GM21825 (cell line): ENCODE measurements at regions not wholly inside any gene's neighbourhood (a gene's known extent, or its start where the extent isn't known, plus 50 kb on each side); places are given as distances from the start of the nearest gene placed in this dataset.

Source experiments
- ATAC-seq: cut with Tn5 transposase; IDR thresholded peaks from one replicate; pipeline ENCODE4 v1.9.1; 2021; ENCODE audit warnings: mild to moderate bottlenecking, moderate library complexity; ENCODE audit not compliant: unreplicated experiment

DNA sequence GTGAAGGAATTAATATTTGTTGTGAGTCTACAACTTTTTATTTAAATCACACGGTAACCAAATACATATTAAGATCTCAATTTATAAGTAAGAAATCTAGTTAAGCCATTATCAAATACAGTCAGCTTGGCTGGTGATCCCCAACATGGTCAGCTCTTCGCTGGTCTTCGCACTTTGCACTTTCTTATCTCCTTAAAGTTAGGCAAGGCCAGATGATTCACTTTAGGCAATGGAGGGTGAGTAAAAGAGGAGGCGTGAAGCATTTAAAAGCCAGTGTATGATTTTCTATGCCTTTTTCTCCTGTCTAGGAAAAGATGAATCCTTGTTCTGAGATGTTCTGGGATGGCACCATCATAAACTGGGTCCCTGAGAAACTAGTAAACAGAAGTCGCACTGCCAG, 793.7 kb upstream of the ARGLU1 start:
- ATAC-seq = no peak

DNA sequence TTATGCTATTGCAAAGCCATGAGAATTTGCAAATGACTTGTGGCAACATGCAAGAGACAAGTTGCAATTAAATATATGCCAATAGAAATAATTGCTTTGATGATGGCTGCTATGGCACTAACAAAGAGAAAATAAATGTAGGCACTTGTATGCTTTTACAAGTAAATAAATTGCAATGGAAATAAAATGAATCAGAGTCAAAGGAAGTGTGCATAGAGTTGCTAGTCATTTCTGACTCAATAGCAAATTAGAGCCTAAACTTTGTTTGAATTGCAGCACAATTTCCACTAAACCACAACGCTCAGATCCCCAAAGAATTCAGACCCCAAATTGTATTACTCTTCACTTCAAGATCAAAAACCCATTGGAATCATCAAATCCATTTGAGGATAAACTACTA, 792.1 kb upstream of the ARGLU1 start:
- no peak for ATAC-seq

GRCh38 chr13:107358866-107359265, 790.9 kb upstream of the ARGLU1 start:
- no peak for ATAC-seq

DNA sequence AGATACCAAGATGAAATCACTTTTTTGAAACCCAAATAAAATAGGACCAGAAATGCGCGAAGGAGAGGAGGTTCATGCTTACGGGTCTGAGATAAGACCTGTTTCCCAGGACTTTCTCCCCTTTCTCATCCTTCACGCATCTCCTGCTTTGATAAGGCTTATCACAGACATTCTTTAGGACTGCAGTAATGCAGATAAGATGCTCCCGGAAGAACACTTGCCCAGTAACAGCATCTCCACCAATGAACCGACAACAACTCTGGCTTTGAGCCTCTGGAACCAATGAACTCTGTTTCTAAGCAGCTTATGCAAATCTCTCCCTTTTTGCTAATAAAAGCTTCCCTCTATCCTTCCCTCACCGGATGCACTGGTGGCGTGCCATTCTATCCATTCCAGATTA, 783.4 kb upstream of the ARGLU1 start:
- no peak for ATAC-seq

GRCh38 chr13:107348925-107349324, 781.0 kb upstream of the ARGLU1 start:
- no peak for ATAC-seq

DNA sequence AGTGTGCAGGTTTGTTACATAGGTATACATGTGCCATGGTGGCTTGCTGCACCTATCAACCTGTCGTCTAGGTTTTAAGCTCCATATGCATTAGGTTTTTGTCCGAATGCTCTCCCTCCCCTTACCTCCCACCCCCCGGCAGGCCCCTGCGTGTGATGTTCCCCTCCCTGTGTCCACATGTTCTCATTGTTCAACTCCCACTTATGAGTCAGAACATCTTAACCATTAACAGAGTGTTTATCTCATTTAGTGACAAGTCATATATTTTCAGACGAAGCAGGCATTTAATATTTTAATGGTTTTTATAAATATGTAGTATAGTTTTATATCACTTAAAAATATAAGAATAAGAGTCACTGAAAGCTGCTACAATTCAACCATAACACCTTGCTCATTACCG, 780.5 kb upstream of the ARGLU1 start:
- ATAC-seq = no peak

DNA sequence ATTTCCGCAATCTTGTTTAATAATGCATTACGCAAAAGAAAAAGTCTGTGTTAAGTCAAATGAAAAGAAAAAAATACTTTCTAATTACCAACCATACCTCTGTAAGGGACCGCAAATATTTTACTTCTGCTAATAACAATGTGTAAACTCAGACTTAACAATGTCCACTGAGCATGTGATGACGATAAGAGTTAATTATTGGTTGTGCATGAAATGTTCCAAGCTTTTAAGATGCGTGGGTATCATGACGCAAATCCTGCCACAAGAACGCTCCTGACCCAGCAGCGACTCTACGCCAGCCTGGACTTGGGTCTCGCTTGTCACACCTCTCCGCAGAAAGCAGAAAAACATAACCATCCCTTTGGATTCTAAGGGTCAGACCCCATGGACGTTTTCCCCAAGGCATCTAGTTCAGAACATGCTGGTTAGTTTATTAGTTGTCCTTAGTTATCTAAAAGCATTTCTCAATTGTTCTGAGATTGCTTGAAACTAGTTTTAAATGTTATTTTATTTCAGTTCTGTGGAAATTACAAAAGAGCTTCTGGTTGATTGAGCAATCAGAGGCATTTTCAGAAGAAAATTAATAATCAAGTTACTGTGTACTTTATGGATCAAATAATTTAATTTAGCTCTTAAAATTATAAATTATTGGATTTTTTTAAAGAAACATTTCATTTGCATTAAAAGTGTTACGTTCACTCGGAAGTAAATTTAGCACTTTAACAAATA, 779.9 kb upstream of the ARGLU1 start:
- no peak for ATAC-seq

- ATAC-seq = no peak
These were observed 774.8 kb upstream of the ARGLU1 start for GRCh38 chr13:107342747-107343146.

- ATAC-seq = no peak
These were observed 771.3 kb upstream of the ARGLU1 start for GRCh38 chr13:107339209-107339608.

DNA sequence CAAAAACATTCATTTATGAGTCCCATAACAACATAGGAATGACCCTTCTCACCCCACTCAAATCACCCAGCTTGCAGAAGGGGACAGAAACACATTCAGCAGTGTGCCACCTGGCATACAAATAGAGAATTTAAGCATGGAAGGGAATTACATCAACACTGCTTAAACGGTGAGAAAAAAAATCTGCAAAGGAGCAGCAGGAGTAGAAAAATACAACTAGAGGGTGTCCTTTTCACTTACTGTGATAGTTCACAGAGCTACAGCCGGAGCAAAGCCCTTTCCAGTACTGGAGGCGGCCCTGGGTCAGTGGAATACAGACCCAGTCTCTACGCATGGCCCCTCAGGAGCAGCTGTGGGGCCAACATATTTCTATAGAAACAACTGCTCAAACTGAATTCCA, 764.3 kb upstream of the ARGLU1 start:
- ATAC-seq = no peak

GRCh38 chr13:107331359-107331758, 763.4 kb upstream of the ARGLU1 start:
- no peak for ATAC-seq

GRCh38 chr13:107330484-107330883, 762.5 kb upstream of the ARGLU1 start:
- ATAC-seq = no peak

GRCh38 chr13:107329991-107330390, 762.1 kb upstream of the ARGLU1 start:
- ATAC-seq = no peak

DNA sequence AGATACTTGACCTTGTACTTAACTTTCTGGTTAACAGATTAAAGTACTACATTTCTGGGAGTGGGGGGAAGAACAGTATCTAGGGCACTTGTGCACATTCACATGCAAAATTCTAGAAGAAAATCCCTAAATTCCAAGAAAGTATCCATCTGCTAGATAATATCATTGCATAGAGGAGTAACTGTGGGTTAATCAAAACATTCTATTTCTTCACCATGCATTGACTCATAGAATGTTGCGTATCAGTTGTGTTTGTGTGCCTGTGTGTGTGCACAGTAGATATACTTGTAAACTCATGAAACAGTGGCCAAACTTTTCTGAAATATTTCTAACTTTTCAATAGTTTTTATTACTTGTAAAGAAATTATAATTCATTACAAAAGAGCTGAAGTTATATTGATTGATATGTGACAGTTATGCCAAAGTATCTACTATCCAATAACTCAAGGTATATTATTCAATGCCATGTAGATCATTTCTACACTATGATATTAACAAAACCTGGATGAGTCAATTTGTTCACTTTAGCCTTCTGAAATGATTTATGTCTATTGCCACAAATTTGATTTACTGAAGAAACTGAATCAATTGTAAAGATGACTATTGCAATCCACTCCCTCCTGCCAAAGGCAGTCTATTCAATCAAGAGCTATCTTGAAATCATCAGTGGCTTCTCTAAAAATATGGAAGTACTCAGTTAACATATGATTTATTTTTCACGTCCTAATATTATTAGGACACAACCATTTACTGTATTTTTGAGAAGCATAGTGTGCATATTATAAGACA, 756.7 kb upstream of the ARGLU1 start:
- no peak for ATAC-seq

DNA sequence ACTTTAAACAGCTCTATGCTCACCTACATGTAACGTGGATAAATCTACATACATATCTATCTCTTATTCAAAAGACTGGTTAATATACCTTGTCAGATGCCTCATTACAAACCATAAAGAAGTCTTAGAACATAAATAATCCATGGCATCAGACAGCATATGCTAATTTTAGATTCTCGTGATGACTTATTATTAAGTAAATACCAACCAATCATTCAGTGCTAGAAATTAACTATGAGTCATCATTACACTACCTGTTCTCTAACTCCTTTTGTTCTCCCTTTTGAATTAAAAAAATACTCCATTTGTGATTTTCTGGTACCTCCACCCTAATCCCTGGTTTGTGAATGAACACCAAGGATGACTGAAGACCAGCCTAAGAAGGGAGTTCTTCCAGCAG, 754.3 kb upstream of the ARGLU1 start:
- no peak for ATAC-seq

GRCh38 chr13:107305178-107305577, 737.2 kb upstream of the ARGLU1 start:
- no peak for ATAC-seq

DNA sequence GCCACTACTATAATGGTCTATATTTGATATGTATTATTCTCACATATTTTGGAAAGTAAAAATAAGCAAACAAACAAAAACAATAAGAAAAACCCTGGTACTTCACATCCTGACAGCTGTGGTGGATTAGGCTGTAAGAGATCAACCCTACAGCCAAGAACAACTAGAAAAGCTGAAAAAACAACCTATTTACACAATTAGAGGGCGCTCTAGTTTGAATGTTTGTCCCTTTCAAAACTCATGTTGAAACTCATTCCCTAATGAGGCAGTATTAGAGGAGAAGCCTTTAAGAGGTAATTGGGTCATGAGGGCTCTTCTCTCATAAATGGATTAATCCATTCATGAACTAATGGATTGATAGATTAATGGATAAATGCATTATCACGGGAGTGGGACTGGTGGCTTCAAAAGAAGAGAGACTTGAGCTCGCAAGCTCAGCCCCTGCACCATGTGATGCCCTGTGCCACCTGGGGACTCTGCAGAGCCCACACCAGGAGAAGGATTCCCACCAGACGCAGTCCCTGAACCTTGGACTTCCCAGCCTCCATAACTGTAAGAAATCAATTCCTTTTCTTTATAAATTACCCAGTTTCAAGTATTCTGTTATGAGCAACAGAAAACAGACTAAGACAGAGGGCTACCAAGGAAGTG, 733.9 kb upstream of the ARGLU1 start:
- ATAC-seq = no peak

DNA sequence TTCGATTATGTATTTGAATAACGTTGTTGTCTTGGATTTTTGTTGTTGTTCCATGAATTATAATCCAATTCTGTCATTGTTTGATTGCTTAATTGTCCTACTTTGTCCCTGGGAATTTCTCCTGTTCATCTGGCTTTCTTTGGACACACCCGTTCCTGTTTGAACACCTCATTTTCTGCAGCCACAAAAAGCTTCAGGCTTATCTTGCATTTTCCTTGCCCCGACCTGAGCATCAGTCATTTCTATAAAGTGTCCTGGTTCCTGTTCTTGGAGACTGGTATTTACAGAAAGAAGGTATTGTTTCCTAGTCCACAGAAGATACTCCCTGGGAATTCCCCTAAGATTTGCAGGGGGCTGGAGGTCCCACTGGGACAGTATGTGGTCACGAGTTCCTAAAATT, 731.8 kb upstream of the ARGLU1 start:
- no peak for ATAC-seq

DNA sequence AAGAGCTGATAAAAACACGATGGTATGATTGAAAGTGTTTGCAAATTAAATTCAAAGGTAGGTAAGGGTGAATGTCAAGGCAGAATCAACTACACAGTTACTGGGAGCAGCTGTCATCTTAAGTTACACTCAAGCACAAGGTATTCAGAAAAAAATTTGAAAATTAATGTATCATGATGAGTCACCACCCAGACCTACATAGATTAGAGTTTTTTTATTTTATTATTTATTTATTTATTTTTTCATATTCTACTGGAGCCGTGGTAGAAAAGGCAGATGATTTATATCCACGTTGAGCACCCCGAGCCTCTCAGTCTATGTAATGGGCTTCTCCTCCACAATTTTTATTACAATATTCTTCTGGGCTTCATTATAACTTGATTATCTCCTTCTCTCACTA, 728.9 kb upstream of the ARGLU1 start:
- no peak for ATAC-seq

DNA sequence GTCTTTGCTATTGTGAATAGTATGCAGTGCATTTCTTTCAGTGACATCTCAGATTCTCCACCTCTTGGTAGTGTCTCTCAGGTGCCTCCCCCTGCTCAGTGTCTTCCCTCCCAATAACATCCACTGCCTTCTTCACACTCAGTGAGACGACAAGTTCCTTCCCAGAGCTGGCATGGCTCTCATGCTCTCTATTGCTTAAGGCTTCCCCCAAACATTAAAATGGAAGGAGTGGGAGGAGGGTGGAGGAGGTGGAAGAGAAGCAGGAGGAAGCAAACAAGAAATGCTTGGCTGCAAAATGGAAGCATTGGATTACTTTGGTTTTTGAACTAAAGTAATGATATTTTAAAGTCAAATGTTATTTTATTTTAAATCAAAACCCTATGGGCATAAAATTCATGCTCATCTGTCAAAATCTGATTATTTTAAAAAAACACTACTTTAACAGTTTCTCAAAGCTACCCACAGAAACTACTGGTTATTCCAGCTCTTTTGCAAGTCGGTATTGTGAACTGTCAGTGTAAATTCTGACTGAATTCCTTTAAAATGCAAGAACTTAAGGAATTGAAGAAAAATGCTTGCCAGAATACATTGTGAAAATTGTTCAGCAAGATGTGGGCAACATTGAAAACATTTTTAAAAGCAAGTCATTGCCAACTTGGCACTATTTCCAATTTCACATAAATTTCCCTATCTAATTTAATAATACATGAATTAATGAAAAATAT, 727.6 kb upstream of the ARGLU1 start:
- ATAC-seq = no peak

DNA sequence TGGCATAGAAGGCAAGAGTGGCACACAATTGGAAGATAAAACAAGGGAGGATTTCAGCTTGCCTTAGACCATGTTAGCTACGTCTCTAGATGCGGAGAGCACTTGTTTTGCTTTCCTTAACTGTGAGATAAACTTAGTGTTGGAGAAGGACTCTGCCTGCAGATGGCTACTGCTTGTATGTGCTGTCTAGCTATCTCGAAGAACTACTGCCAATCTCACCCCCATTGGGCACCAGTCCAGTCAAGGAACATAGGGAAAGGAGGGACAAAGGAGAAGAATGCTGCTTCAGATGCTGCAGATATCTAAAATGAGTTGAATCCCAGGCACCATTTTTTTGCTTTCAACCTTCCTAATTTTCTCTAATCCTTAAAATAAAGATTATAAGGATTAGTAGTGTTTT, 726.0 kb upstream of the ARGLU1 start:
- no peak for ATAC-seq
